Uterus (tissue), 2 donors: ENCODE measurements at regions not wholly inside any gene's neighbourhood (a gene's known extent, or its start where the extent isn't known, plus 50 kb on each side); places are given as distances from the start of the nearest gene placed in this dataset.

ENCODE experiments used
- CTCF ChIP-seq, 4 experiments: fragments of 200-600 bp in 2 of 4; fragments of 450-650 bp in 2 of 4; sonication (generic) in 2 of 4; IDR thresholded peaks; one replicate each; pipeline ENCODE4 v1.5.1; 2016 to 2019; ENCODE audit warnings: antibody characterized with exemption in 4 of 4, mild to moderate bottlenecking in 2 of 4, moderate library complexity in 1 of 4
- POLR2A ChIP-seq, 2 donors: fragments of 450-650 bp; IDR thresholded peaks; one replicate each; pipeline ENCODE4 v1.6.1; 2016; ENCODE audit warnings: antibody characterized with exemption in 2 of 2, mild to moderate bottlenecking in 1 of 2, moderate library complexity in 1 of 2

GRCh38 chr7:125363873-125364272, 434.2 kb upstream of the POT1 start:
- TF ChIP-seq CTCF (IDR thresholded peaks at IDR 0.05): no peak
- no peak for TF ChIP-seq POLR2A (IDR thresholded peaks at IDR 0.05)
